ENCODE measurements at regions not wholly inside any gene's neighbourhood (a gene's known extent, or its start where the extent isn't known, plus 50 kb on each side); places are given as distances from the start of the nearest gene placed in this dataset.

DNA sequence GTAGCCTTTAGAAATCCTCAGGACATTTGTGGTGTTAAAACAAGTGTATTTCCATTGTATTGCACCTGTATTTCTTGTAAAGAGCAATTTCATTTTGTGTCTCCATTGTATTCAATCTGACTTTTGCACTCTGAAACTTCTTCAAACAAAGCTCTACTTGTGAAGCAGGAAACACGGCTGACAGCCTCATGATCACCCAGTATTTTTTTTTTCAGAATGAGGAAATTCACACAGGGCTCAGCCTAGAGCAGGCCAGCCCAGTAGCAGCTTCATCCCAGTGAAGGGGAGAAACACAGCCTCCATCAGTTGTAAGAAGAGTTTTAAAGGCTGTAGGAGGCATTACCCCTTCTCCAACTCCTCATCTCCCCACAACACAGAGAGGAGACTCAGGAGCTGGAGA, 175.9 kb upstream of the KLHL29 start:
- TF ChIP-seq, protein P1, sequence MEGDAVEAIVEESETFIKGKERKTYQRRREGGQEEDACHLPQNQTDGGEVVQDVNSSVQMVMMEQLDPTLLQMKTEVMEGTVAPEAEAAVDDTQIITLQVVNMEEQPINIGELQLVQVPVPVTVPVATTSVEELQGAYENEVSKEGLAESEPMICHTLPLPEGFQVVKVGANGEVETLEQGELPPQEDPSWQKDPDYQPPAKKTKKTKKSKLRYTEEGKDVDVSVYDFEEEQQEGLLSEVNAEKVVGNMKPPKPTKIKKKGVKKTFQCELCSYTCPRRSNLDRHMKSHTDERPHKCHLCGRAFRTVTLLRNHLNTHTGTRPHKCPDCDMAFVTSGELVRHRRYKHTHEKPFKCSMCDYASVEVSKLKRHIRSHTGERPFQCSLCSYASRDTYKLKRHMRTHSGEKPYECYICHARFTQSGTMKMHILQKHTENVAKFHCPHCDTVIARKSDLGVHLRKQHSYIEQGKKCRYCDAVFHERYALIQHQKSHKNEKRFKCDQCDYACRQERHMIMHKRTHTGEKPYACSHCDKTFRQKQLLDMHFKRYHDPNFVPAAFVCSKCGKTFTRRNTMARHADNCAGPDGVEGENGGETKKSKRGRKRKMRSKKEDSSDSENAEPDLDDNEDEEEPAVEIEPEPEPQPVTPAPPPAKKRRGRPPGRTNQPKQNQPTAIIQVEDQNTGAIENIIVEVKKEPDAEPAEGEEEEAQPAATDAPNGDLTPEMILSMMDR (conservative IDR thresholded peaks at IDR 0.05 in 1 of 2, IDR thresholded peaks at IDR 0.05 in 1 of 2; ENCODE audit: low read depth in 1 of 2, low read length in 2 of 2) = no peak
- no peak for TF ChIP-seq EZH2 (IDR thresholded peaks at IDR 0.05; ENCODE audit: low read length, missing control alignments)
